GM04504 (cell line): ENCODE measurements at regions not wholly inside any gene's neighbourhood (a gene's known extent, or its start where the extent isn't known, plus 50 kb on each side); places are given as distances from the start of the nearest gene placed in this dataset.
A peak's percentile ranks its signal among the peaks of the same experiment; 100 is the strongest.
"Not testable (repeated sequence)": the region's sequence is repeated elsewhere in the genome, so short reads cannot be mapped to it uniquely, and the experiment has no call there.

Experiments
- DNase-seq: peaks from one replicate; pipeline ENCODE4 v3.0.0-alpha.2; 2012; ENCODE audit warnings: low read depth

GRCh38 chr4:73671348-73671747 lies 51.1 kb upstream of the RASSF6 start:
- DNase-seq: not testable (repeated sequence)

- no peak for DNase-seq
Measured at GRCh38 chr4:73673286-73673685, 53.0 kb upstream of the RASSF6 start.

GRCh38 chr4:73674451-73674919 lies 54.2 kb upstream of the RASSF6 start:
- no peak for DNase-seq

GRCh38 chr4:73675623-73676022 lies 55.4 kb upstream of the RASSF6 start:
- DNase-seq: no peak

- DNase-seq: no peak
Measured at GRCh38 chr4:73676136-73676535, 55.9 kb upstream of the RASSF6 start.

- DNase-seq: no peak
Measured at GRCh38 chr4:73676861-73677323, 56.7 kb upstream of the RASSF6 start.

GRCh38 chr4:73679836-73680235 lies 59.6 kb upstream of the RASSF6 start:
- peak; percentile 61 for DNase-seq

- DNase-seq: no peak
Measured at GRCh38 chr4:73681776-73682175, 58.6 kb upstream of the CXCL8 start.

- no peak for DNase-seq
Measured at GRCh38 chr4:73682508-73682907, 57.9 kb upstream of the CXCL8 start.

- DNase-seq: no peak
Measured at GRCh38 chr4:73683033-73683432, 57.3 kb upstream of the CXCL8 start.

- DNase-seq: no peak
Measured at GRCh38 chr4:73683456-73683855, 56.9 kb upstream of the CXCL8 start.

- DNase-seq: no peak
Measured at GRCh38 chr4:73684097-73684496, 56.3 kb upstream of the CXCL8 start.

GRCh38 chr4:73685052-73685451 lies 55.3 kb upstream of the CXCL8 start:
- no peak for DNase-seq

- no peak for DNase-seq
Measured at GRCh38 chr4:73687421-73687820, 52.9 kb upstream of the CXCL8 start.

- DNase-seq: no peak
Measured at GRCh38 chr4:73690051-73690738, 50.2 kb upstream of the CXCL8 start.
